HCT116 (cell line): ENCODE measurements at regions not wholly inside any gene's neighbourhood (a gene's known extent, or its start where the extent isn't known, plus 50 kb on each side); places are given as distances from the start of the nearest gene placed in this dataset.

Source experiments
- ATAC-seq: fragments of 200-7000 bp; cut with Tn5 transposase; 2 replicates; pipeline ENCODE4 v1.9.1; 2020; ENCODE audit warnings: mild to moderate bottlenecking, moderate library complexity
- BruUV-seq: library from RNA; stranded (reverse); fragments of 400-500 nt; replicated peaks from 2 replicates; lab custom pipeline; 2021; lab: Mats Ljungman, UMichigan
- CTCF ChIA-PET: fragments of 300-600 bp; sonication (Branson Sonifier 250); formaldehyde crosslinking; loops from one replicate; lab custom pipeline; 2021; ENCODE audit warnings: antibody characterized with exemption; lab: Charles Lee
- POLR2A ChIA-PET: fragments of 300-600, 350-600 bp; sonication (Branson Sonifier 250); formaldehyde crosslinking; loops from one replicate; lab custom pipeline; 2021; ENCODE audit warnings: antibody characterized with exemption; lab: Charles Lee
- RAD21 ChIA-PET, 2 experiments: fragments of 300-600 bp; sonication (Branson Sonifier 250); formaldehyde crosslinking; loops; one replicate each; lab custom pipeline; 2023; ENCODE audit warnings: low total read pairs in 2 of 2; ENCODE audit not compliant: uncharacterized antibody in 2 of 2, unreplicated experiment in 2 of 2, low non-redundant PET in 1 of 2; lab: Charles Lee
- DNase-seq: peaks from one replicate; pipeline ENCODE4 v3.0.0-alpha.2; 2010; ENCODE audit warnings: low read depth, low spot score
- H2AFZ ChIP-seq: fragments of 200-600 bp; shearing (Covaris generic), sonication (generic); 2 replicates; pipeline ENCODE4 v1.6.1; 2017; ENCODE audit warnings: low read depth, mixed run types, mixed read lengths, antibody characterized with exemption, low read length; ENCODE audit not compliant: poor library complexity, severe bottlenecking
- H3K27ac ChIP-seq: 2 replicates; pipeline ENCODE4 v1.5.1; 2012; ENCODE audit warnings: low read depth, low read length
- H3K27me3 ChIP-seq: fragments of 200-600 bp; sonication (generic); 2 replicates; pipeline ENCODE4 v1.6.1; 2016; ENCODE audit warnings: mixed run types, low read length, mixed read lengths; ENCODE audit not compliant: insufficient read depth
- H3K36me3 ChIP-seq, 2 experiments: fragments of 200-500 bp in 1 of 2; fragments of 200-600 bp in 1 of 2; sonication (Bioruptor generic) in 1 of 2; sonication (generic) in 1 of 2; 2 replicates each; pipeline versions ENCODE4 v1.5.1 to v1.6.1; 2014 to 2016; ENCODE audit warnings: low read length in 2 of 2, inconsistent platforms in 1 of 2, mixed read lengths in 1 of 2, mixed run types in 1 of 2; ENCODE audit not compliant: insufficient read depth in 2 of 2, control insufficient read depth in 1 of 2
- H3K4me1 ChIP-seq, 2 experiments: fragments of 200-600 bp in 1 of 2; sonication (generic) in 1 of 2; 2 replicates each; pipeline versions ENCODE4 v1.5.1 to v1.6.1; 2012 to 2017; ENCODE audit warnings: low read length in 2 of 2, inconsistent platforms in 1 of 2, mild to moderate bottlenecking in 1 of 2, mixed read lengths in 1 of 2, mixed run types in 1 of 2, moderate library complexity in 1 of 2; ENCODE audit not compliant: insufficient read depth in 2 of 2, control insufficient read depth in 1 of 2
- H3K4me2 ChIP-seq: fragments of 200-600 bp; sonication (generic); 2 replicates; pipeline ENCODE4 v1.6.1; 2017; ENCODE audit warnings: mixed run types, low read length, mixed read lengths
- H3K4me3 ChIP-seq, 2 experiments: fragments of 200-600 bp in 1 of 2; sonication (generic) in 1 of 2; replicated peaks in 1 of 2; 2 replicates each; pipeline ENCODE4 v1.5.1; 2011 to 2016; ENCODE audit warnings: low read length in 2 of 2, control low read depth in 1 of 2, low read depth in 1 of 2, mild to moderate bottlenecking in 1 of 2, mixed read lengths in 1 of 2, mixed run types in 1 of 2
- H3K79me2 ChIP-seq: fragments of 200-600 bp; sonication (generic); 2 replicates; pipeline ENCODE4 v1.6.1; 2017; ENCODE audit warnings: mild to moderate bottlenecking, mixed run types, low read length, moderate library complexity, mixed read lengths; ENCODE audit not compliant: insufficient read depth
- H3K9ac ChIP-seq: fragments of 200-600 bp; sonication (generic); 2 replicates; pipeline ENCODE4 v1.6.1; 2016; ENCODE audit warnings: low read length, mixed read lengths
- H3K9me2 ChIP-seq: fragments of 200-600 bp; sonication (generic), shearing (Covaris generic); 2 replicates; pipeline ENCODE4 v1.6.1; 2017; ENCODE audit warnings: mixed run types, mild to moderate bottlenecking, moderate library complexity; ENCODE audit not compliant: insufficient read depth
- H3K9me3 ChIP-seq, 2 experiments: fragments of 200-500 bp in 1 of 2; fragments of 200-600 bp in 1 of 2; sonication (Bioruptor generic) in 1 of 2; sonication (generic) in 1 of 2; 2 replicates each; pipeline ENCODE4 v1.6.1; 2014 to 2017; ENCODE audit warnings: low read length in 2 of 2, mixed read lengths in 2 of 2, inconsistent platforms in 1 of 2, low read depth in 1 of 2, mild to moderate bottlenecking in 1 of 2, mixed run types in 1 of 2, moderate library complexity in 1 of 2; ENCODE audit not compliant: control insufficient read depth in 1 of 2, insufficient read depth in 1 of 2
- H4K20me1 ChIP-seq: fragments of 200-600 bp; sonication (generic), shearing (Covaris generic); 2 replicates; pipeline ENCODE4 v1.6.1; 2017; ENCODE audit warnings: mixed run types, mild to moderate bottlenecking, moderate library complexity; ENCODE audit not compliant: insufficient read depth
- CBX3 ChIP-seq: IDR thresholded peaks from 2 replicates; pipeline ENCODE4 v1.6.1; 2012; ENCODE audit warnings: low read depth
- CTCF ChIP-seq, 3 experiments: fragments of 200-600 bp in 1 of 3; sonication (generic) in 1 of 3; IDR thresholded peaks in 2 of 3; conservative IDR thresholded peaks in 1 of 3; 2 replicates each; pipeline ENCODE4 v1.5.1; 2012 to 2017; ENCODE audit warnings: low read depth in 2 of 3, low read length in 2 of 3, antibody characterized with exemption in 1 of 3, borderline replicate concordance in 1 of 3, control low read depth in 1 of 3, mild to moderate bottlenecking in 1 of 3, mixed read lengths in 1 of 3, mixed run types in 1 of 3, moderate library complexity in 1 of 3; ENCODE audit not compliant: insufficient read depth in 1 of 3
- EGR1 ChIP-seq: IDR thresholded peaks from 2 replicates; pipeline ENCODE4 v1.6.1; 2012; ENCODE audit warnings: low read depth
- ELF1 ChIP-seq: IDR thresholded peaks from 2 replicates; pipeline ENCODE4 v1.6.1; 2012; ENCODE audit warnings: low read depth, borderline replicate concordance
- EZH2phosphoT487 ChIP-seq: fragments of 200-600 bp; IDR thresholded peaks from 2 replicates; pipeline ENCODE4 v1.6.1; 2018; ENCODE audit warnings: antibody characterized with exemption, borderline replicate concordance
- FOSL1 ChIP-seq: IDR thresholded peaks from 2 replicates; pipeline ENCODE4 v1.6.1; 2012; ENCODE audit warnings: low read depth
- POLR2A ChIP-seq: IDR thresholded peaks from 2 replicates; pipeline ENCODE4 v1.7.0; 2011; ENCODE audit warnings: borderline replicate concordance; ENCODE audit not compliant: insufficient read depth, insufficient read length; ENCODE audit errors: extremely low read depth
- POLR2AphosphoS5 ChIP-seq: IDR thresholded peaks from 2 replicates; pipeline ENCODE4 v1.6.1; 2011; ENCODE audit warnings: mild to moderate bottlenecking, low read depth, low read length, moderate library complexity
- REST ChIP-seq: IDR thresholded peaks from 2 replicates; pipeline ENCODE4 v1.6.1; 2012; ENCODE audit warnings: low read depth
- SIN3A ChIP-seq: IDR thresholded peaks from 2 replicates; pipeline ENCODE4 v1.6.1; 2012; ENCODE audit warnings: low read depth
- SRF ChIP-seq: IDR thresholded peaks from 2 replicates; pipeline ENCODE4 v1.6.1; 2012; ENCODE audit warnings: low read depth
- TCF7L2 ChIP-seq: IDR thresholded peaks from 2 replicates; pipeline ENCODE4 v1.7.0; 2011; ENCODE audit warnings: borderline replicate concordance, inconsistent platforms; ENCODE audit not compliant: insufficient read depth, insufficient read length; ENCODE audit errors: extremely low read depth
- ZNF274 ChIP-seq: fragments of 200-500 bp; sonication (Bioruptor generic); IDR thresholded peaks from 2 replicates; pipeline ENCODE4 v1.6.1; 2014; ENCODE audit warnings: mild to moderate bottlenecking, low read depth, low read length, inconsistent platforms
- intact Hi-C: fragments of 100-400 bp; cut with micrococcal nuclease; formaldehyde crosslinking; loops from 2 replicates; pipeline ENCODE4 v1.10.0; 2022
- TF ChIP-seq, protein P1 (sequence below): IDR thresholded peaks from 2 replicates; pipeline ENCODE4 v1.6.1; 2012
- TF ChIP-seq, protein P2 (sequence below): IDR thresholded peaks from 2 replicates; pipeline ENCODE4 v1.6.1; 2012

- no peak for DNase-seq
- ChIA-PET POLR2A (no interaction called here), CTCF (no interaction called here), RAD21 (no interaction called here)
- Histone ChIP-seq H3K4me3 (no peak overlapping the region), H4K20me1 (no peaks in the 10 kb centered on the region), H3K9me3 (0 out of 4 replicates have a peak, but pooled peaks cover 0 to 4% of the 10 kb centered on the region in 2 experiments), H3K9ac (no peak overlapping the region), H3K27ac (no peak overlapping the region), H3K79me2 (no peaks in the 10 kb centered on the region), H3K36me3 (no peaks in the 10 kb centered on the region), H3K4me1 (no peaks in the 10 kb centered on the region), H3K4me2 (no peak overlapping the region), H3K9me2 (no peaks in the 10 kb centered on the region), H3K27me3 (no peaks in the 10 kb centered on the region), H2AFZ (no peak overlapping the region)
- TF ChIP-seq, protein P1, sequence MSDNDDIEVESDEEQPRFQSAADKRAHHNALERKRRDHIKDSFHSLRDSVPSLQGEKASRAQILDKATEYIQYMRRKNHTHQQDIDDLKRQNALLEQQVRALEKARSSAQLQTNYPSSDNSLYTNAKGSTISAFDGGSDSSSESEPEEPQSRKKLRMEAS: no peak
- no peak for TF ChIP-seq CBX3
- TF ChIP-seq EGR1: no peak
- TF ChIP-seq EZH2phosphoT487: no peak
- no peak for TF ChIP-seq CTCF (IDR thresholded peaks at IDR 0.05 in 2 of 3, conservative IDR thresholded peaks at IDR 0.05 in 1 of 3; ENCODE audit: borderline replicate concordance in 1 of 3, insufficient read depth in 1 of 3, low read depth in 2 of 3, low read length in 2 of 3)
- TF ChIP-seq FOSL1: no peak
- no peak for TF ChIP-seq REST
- TF ChIP-seq ELF1: no peak
- TF ChIP-seq TCF7L2: no peak
- no peak for TF ChIP-seq POLR2AphosphoS5
- no peak for TF ChIP-seq SRF
- TF ChIP-seq SIN3A: no peak
- TF ChIP-seq ZNF274: no peak
- TF ChIP-seq, protein P2, sequence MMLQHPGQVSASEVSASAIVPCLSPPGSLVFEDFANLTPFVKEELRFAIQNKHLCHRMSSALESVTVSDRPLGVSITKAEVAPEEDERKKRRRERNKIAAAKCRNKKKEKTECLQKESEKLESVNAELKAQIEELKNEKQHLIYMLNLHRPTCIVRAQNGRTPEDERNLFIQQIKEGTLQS: no peak
- no peak for TF ChIP-seq POLR2A
- ATAC-seq: no peak
- no TSS peak for BruUV-seq
- intact Hi-C loops: no loop called here
Observed at GRCh38 chr13:82912564-82912963, 969.7 kb downstream of the SLITRK1 start.
